Hepatocyte (in vitro differentiated cells): ENCODE measurements at regions not wholly inside any gene's neighbourhood (a gene's known extent, or its start where the extent isn't known, plus 50 kb on each side); places are given as distances from the start of the nearest gene placed in this dataset.

Source experiments
- CTCF ChIP-seq: fragments of 200-600 bp; sonication (generic); IDR thresholded peaks from 2 replicates; pipeline ENCODE4 v1.5.1; 2016; ENCODE audit warnings: antibody characterized with exemption, mild to moderate bottlenecking; ENCODE audit not compliant: poor library complexity
- EZH2phosphoT487 ChIP-seq: fragments of 200-600 bp; sonication (generic); IDR thresholded peaks from one replicate; pipeline ENCODE4 v1.6.1; 2018; ENCODE audit warnings: antibody characterized with exemption, mild to moderate bottlenecking, low read depth, moderate library complexity; ENCODE audit not compliant: unreplicated experiment, severe bottlenecking

- TF ChIP-seq CTCF = no peak
- TF ChIP-seq EZH2phosphoT487 = no peak
Observed at GRCh38 chr19:34089566-34089965, 82.7 kb upstream of the LSM14A start.
